A549 (cell line): ENCODE measurements at regions not wholly inside any gene's neighbourhood (a gene's known extent, or its start where the extent isn't known, plus 50 kb on each side); places are given as distances from the start of the nearest gene placed in this dataset.

Source experiments
- ATAC-seq, 2 experiments: fragments of 200-7000 bp in 1 of 2; fragments of >200 bp in 1 of 2; cut with Nextera tagmentation in 1 of 2; cut with Tn5 transposase in 1 of 2; 3 replicates each; pipeline versions ENCODE4 v1.8.0 to v1.9.1; 2018 to 2020; ENCODE audit warnings: mild to moderate bottlenecking in 1 of 2, moderate library complexity in 1 of 2
- CTCF ChIA-PET: fragments of 300-600 bp; sonication (Branson Sonifier 250); formaldehyde crosslinking; extraction: SDS; loops from one replicate; lab custom pipeline; 2021; ENCODE audit warnings: antibody characterized with exemption, inconsistent platforms; lab: Yijun Ruan, JAX
- POLR2A ChIA-PET: fragments of 350-600 bp; formaldehyde crosslinking; extraction: SDS; loops from one replicate; lab custom pipeline; 2021; ENCODE audit warnings: antibody characterized with exemption, inconsistent platforms; lab: Yijun Ruan, JAX
- DNase-seq, 2 experiments: peaks; one replicate each; pipeline versions ENCODE4 v3.0.0 to v3.0.0-alpha.2; 2011 to 2016; ENCODE audit warnings: low read depth in 1 of 2, low spot score in 1 of 2
- FAIRE-seq: peaks from 2 replicates; lab custom pipeline; 2011; peaks lifted over from hg19 to GRCh38; lab: Jason Lieb, UNC
- H3K27ac ChIP-seq, 2 experiments: fragments of >200 bp; sonication (Bioruptor Twin); formaldehyde crosslinking; 3 replicates each; pipeline ENCODE4 v1.5.1; 2016 to 2017
- H3K4me1 ChIP-seq: fragments of >200 bp; sonication (Bioruptor Twin); formaldehyde crosslinking; 3 replicates; pipeline ENCODE4 v1.6.1; 2016
- H3K4me2 ChIP-seq: fragments of >200 bp; sonication (Bioruptor Twin); formaldehyde crosslinking; 3 replicates; pipeline ENCODE4 v1.6.1; 2016
- H3K4me3 ChIP-seq: fragments of >200 bp; sonication (Bioruptor Twin); formaldehyde crosslinking; 3 replicates; pipeline ENCODE4 v1.5.1; 2016
- H3K9me3 ChIP-seq: fragments of >200 bp; sonication (Bioruptor Twin); formaldehyde crosslinking; 3 replicates; pipeline ENCODE4 v1.6.1; 2016
- CBX2 ChIP-seq: fragments of 200-600 bp; sonication (generic); IDR thresholded peaks from 2 replicates; pipeline ENCODE4 v1.6.1; 2016; ENCODE audit warnings: low read depth, mild to moderate bottlenecking, borderline replicate concordance
- CBX8 ChIP-seq: fragments of 200-600 bp; sonication (generic); IDR thresholded peaks from 2 replicates; pipeline ENCODE4 v1.6.1; 2016
- CEBPB ChIP-seq, 2 experiments: fragments of >200 bp in 1 of 2; sonication (Bioruptor Twin) in 1 of 2; formaldehyde crosslinking in 1 of 2; IDR thresholded peaks; 2 replicates each; pipeline ENCODE4 v1.6.1; 2012 to 2016
- CHD2 ChIP-seq: fragments of 150-350 bp; IDR thresholded peaks from 2 replicates; pipeline ENCODE4 v1.6.1; 2014; ENCODE audit warnings: low read length; ENCODE audit not compliant: partially characterized antibody
- EHMT2 ChIP-seq: fragments of 200-600 bp; sonication (generic); IDR thresholded peaks from 2 replicates; pipeline ENCODE4 v1.6.1; 2016; ENCODE audit warnings: antibody characterized with exemption, low read depth, mild to moderate bottlenecking, moderate library complexity
- ESRRA ChIP-seq: fragments of 150-350 bp; IDR thresholded peaks from 2 replicates; pipeline ENCODE4 v1.6.1; 2014; ENCODE audit warnings: mild to moderate bottlenecking, low read length, borderline replicate concordance
- FOXS1 ChIP-seq: fragments of 250-450 bp; sonication (Bioruptor Pico); IDR thresholded peaks from 2 replicates; pipeline ENCODE4 v1.5.0; 2020; ENCODE audit warnings: mild to moderate bottlenecking, moderate library complexity
- JUNB ChIP-seq: fragments of >200 bp; sonication (Bioruptor Twin); formaldehyde crosslinking; IDR thresholded peaks from 2 replicates; pipeline ENCODE4 v1.6.1; 2016
- KDM1A ChIP-seq: fragments of 200-600 bp; sonication (generic); IDR thresholded peaks from 2 replicates; pipeline ENCODE4 v1.6.1; 2016; ENCODE audit warnings: low read depth, mild to moderate bottlenecking
- KDM5A ChIP-seq: fragments of 200-600 bp; sonication (generic); IDR thresholded peaks from 2 replicates; pipeline ENCODE4 v1.6.1; 2016; ENCODE audit warnings: antibody characterized with exemption, mild to moderate bottlenecking
- MAFK ChIP-seq: fragments of 450-650 bp; IDR thresholded peaks from 2 replicates; pipeline ENCODE4 v1.6.1; 2014; ENCODE audit not compliant: partially characterized antibody
- MYC ChIP-seq: IDR thresholded peaks from 2 replicates; pipeline ENCODE4 v1.6.1; 2012; ENCODE audit warnings: mild to moderate bottlenecking, inconsistent platforms, low read length, improper control_type of control experiment, borderline replicate concordance
- NFE2L2 ChIP-seq: fragments of 150-350 bp; conservative IDR thresholded peaks from 2 replicates; pipeline ENCODE4 v1.6.1; 2014; ENCODE audit warnings: low read length
- NPAS2 ChIP-seq: fragments of 250-450 bp; sonication (Bioruptor Pico); IDR thresholded peaks from 2 replicates; pipeline ENCODE4 v1.8.0; 2022; ENCODE audit warnings: mild to moderate bottlenecking, moderate library complexity, borderline replicate concordance
- NR3C1 ChIP-seq: fragments of >200 bp; sonication (Bioruptor Twin); formaldehyde crosslinking; IDR thresholded peaks from 3 replicates; pipeline ENCODE4 v1.6.1; 2017
- POLR2A ChIP-seq: IDR thresholded peaks from 2 replicates; pipeline ENCODE4 v1.6.1; 2012; ENCODE audit warnings: mild to moderate bottlenecking, low read length
- RFX5 ChIP-seq: fragments of 450-650 bp; IDR thresholded peaks from 2 replicates; pipeline ENCODE4 v1.7.1; 2014; ENCODE audit warnings: antibody characterized with exemption, mild to moderate bottlenecking, moderate library complexity
- RNF2 ChIP-seq: fragments of 200-600 bp; sonication (generic); IDR thresholded peaks from 2 replicates; pipeline ENCODE4 v1.6.1; 2016; ENCODE audit warnings: low read depth, mild to moderate bottlenecking, antibody characterized with exemption, moderate library complexity, borderline replicate concordance
- SREBF2 ChIP-seq: fragments of 450-650 bp; IDR thresholded peaks from 2 replicates; pipeline ENCODE4 v1.6.1; 2014; ENCODE audit warnings: mild to moderate bottlenecking, moderate library complexity
- TFCP2L1 ChIP-seq: fragments of 250-450 bp; sonication (Bioruptor Pico); IDR thresholded peaks from 2 replicates; pipeline ENCODE4 v1.5.0; 2021; ENCODE audit warnings: mild to moderate bottlenecking
- TP53 ChIP-seq: fragments of 250-450 bp; sonication (Bioruptor Pico); IDR thresholded peaks from 2 replicates; pipeline ENCODE4 v1.5.0; 2021; ENCODE audit warnings: mild to moderate bottlenecking, moderate library complexity
- ZC3H11A ChIP-seq: fragments of 450-650 bp; IDR thresholded peaks from 2 replicates; pipeline ENCODE4 v1.6.1; 2014; ENCODE audit warnings: antibody characterized with exemption, mild to moderate bottlenecking
- ZFP36 ChIP-seq: fragments of 450-650 bp; IDR thresholded peaks from 2 replicates; pipeline ENCODE4 v1.6.1; 2014; ENCODE audit warnings: borderline replicate concordance; ENCODE audit not compliant: partially characterized antibody
- ZNF302 ChIP-seq: fragments of 250-450 bp; sonication (Bioruptor Pico); IDR thresholded peaks from 2 replicates; pipeline ENCODE4 v1.9.0; 2021; ENCODE audit warnings: inconsistent platforms, mild to moderate bottlenecking, moderate library complexity
- WGBS: methylation state at CpG from one replicate; pipeline ENCODE4 v1.1.6; 2017; ENCODE audit errors: missing lambda C conversion rate; 5-methylcytosine and 5-hydroxymethylcytosine counted together
- TF ChIP-seq, protein P1 (sequence below): fragments of 250-450 bp; sonication (Bioruptor Pico); IDR thresholded peaks from 2 replicates; pipeline ENCODE4 v1.5.0; 2020; ENCODE audit warnings: low read depth, mild to moderate bottlenecking, moderate library complexity
- TF ChIP-seq, protein P2 (sequence below): IDR thresholded peaks from 2 replicates; pipeline ENCODE4 v1.6.1; 2012; ENCODE audit warnings: low read depth, borderline replicate concordance
- TF ChIP-seq, protein P3 (sequence below): IDR thresholded peaks from 2 replicates; pipeline ENCODE4 v1.6.1; 2012
- TF ChIP-seq, protein P4 (sequence below): fragments of 450-650 bp; IDR thresholded peaks from 2 replicates; pipeline ENCODE4 v1.6.1; 2014; ENCODE audit warnings: antibody characterized with exemption
- TF ChIP-seq, protein P5 (sequence below): fragments of 150-350 bp; IDR thresholded peaks from 2 replicates; pipeline ENCODE4 v1.6.1; 2014; ENCODE audit warnings: low read depth, mild to moderate bottlenecking, low read length
- TF ChIP-seq, protein P6 (sequence below): fragments of >200 bp; sonication (Bioruptor Twin); formaldehyde crosslinking; IDR thresholded peaks from 3 replicates; pipeline ENCODE4 v1.5.1; 2016

DNA sequence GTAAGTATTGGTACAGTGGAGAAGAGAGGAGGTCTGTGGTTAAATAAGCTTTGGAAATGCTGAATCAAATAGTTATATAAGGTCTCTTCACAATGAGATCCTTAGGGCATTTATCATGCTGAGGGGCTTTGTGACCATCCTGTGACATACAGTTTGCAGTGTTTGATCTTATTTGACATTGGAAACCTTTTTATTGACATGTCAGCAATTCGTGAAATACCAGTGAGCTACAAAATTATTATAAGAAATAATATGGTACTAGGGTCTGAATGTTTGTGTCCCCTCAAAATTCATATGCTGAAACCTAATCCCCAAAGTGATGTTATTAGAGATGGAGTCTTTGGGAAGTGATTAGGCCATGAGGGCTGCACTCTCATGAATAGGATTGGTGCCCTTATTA lies 98.4 kb downstream of the MID1IP1 start:
- H3K4me3 ChIP-seq, result no peak overlapping the region
- H3K27ac ChIP-seq, result no peak overlapping the region
- no peak for FAIRE-seq
- TF ChIP-seq TFCP2L1 (CRISPR knock-in tag) (no peak), MAFK (peak; percentile 48)
- no peaks in the 10 kb centered on the region for H3K9me3 ChIP-seq
- POLR2A ChIA-PET, result no interaction called here
- WGBS, result 10% methylated on average over 1 of the region's 1 CpG
- no peak for ATAC-seq
- CTCF ChIA-PET, result interaction anchor here (0.6 kb wide), 1 partner anchor 260 kb away, joined by 3 read pairs; no protein-coding TSS in a partner anchor
- H3K4me2 ChIP-seq, result no peak overlapping the region
- no peaks in the 10 kb centered on the region for H3K4me1 ChIP-seq
- DNase-seq, result no peak

DNA sequence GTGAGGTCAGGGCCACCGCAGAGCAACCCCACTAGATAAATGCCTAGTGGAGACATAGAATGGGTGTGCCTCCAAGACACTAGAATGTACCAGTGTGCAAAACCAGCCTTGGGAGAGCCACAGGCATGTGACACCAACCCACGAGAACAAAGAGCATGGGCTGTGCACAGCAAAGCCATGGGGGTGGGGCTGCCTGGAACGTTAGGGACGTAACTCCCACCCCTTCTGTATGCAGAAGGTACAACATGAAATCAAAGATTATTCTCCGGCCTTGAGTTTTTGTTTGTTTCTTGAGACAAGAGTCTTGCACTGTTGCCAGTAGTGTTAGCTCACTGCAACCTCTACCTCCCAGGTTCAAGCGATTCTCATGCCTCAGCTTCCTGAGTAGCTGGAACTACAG lies 99.5 kb downstream of the MID1IP1 start:
- FAIRE-seq, result no peak
- WGBS, result 47% methylated on average over 6 of the region's 6 CpGs
- POLR2A ChIA-PET, result no interaction called here
- TF ChIP-seq TP53 (no peak), CHD2 (no peak), CEBPB (IDR thresholded peaks at IDR 0.05) (no peak), NR3C1 (no peak), NPAS2 (CRISPR knock-in tag) (no peak), KDM5A (no peak), NFE2L2 (no peak), ZC3H11A (no peak), FOXS1 (no peak), ZNF302 (CRISPR knock-in tag) (no peak), CBX8 (no peak), EHMT2 (no peak)
- TF ChIP-seq, protein P1, sequence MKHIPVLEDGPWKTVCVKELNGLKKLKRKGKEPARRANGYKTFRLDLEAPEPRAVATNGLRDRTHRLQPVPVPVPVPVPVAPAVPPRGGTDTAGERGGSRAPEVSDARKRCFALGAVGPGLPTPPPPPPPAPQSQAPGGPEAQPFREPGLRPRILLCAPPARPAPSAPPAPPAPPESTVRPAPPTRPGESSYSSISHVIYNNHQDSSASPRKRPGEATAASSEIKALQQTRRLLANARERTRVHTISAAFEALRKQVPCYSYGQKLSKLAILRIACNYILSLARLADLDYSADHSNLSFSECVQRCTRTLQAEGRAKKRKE, result no peak
- TF ChIP-seq, protein P2, sequence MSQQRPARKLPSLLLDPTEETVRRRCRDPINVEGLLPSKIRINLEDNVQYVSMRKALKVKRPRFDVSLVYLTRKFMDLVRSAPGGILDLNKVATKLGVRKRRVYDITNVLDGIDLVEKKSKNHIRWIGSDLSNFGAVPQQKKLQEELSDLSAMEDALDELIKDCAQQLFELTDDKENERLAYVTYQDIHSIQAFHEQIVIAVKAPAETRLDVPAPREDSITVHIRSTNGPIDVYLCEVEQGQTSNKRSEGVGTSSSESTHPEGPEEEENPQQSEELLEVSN, result no peak
- TF ChIP-seq, protein P3, sequence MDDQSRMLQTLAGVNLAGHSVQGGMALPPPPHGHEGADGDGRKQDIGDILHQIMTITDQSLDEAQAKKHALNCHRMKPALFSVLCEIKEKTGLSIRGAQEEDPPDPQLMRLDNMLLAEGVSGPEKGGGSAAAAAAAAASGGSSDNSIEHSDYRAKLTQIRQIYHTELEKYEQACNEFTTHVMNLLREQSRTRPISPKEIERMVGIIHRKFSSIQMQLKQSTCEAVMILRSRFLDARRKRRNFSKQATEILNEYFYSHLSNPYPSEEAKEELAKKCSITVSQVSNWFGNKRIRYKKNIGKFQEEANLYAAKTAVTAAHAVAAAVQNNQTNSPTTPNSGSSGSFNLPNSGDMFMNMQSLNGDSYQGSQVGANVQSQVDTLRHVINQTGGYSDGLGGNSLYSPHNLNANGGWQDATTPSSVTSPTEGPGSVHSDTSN, result no peak
- TF ChIP-seq, protein P4, sequence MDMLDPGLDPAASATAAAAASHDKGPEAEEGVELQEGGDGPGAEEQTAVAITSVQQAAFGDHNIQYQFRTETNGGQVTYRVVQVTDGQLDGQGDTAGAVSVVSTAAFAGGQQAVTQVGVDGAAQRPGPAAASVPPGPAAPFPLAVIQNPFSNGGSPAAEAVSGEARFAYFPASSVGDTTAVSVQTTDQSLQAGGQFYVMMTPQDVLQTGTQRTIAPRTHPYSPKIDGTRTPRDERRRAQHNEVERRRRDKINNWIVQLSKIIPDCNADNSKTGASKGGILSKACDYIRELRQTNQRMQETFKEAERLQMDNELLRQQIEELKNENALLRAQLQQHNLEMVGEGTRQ, result no peak
- TF ChIP-seq, protein P5, sequence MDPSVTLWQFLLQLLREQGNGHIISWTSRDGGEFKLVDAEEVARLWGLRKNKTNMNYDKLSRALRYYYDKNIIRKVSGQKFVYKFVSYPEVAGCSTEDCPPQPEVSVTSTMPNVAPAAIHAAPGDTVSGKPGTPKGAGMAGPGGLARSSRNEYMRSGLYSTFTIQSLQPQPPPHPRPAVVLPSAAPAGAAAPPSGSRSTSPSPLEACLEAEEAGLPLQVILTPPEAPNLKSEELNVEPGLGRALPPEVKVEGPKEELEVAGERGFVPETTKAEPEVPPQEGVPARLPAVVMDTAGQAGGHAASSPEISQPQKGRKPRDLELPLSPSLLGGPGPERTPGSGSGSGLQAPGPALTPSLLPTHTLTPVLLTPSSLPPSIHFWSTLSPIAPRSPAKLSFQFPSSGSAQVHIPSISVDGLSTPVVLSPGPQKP, result no peak
- no peaks in the 10 kb centered on the region for H3K4me1 ChIP-seq
- no peaks in the 10 kb centered on the region for H3K9me3 ChIP-seq
- no peak for DNase-seq
- H3K4me2 ChIP-seq, result no peak overlapping the region
- H3K27ac ChIP-seq, result no peak overlapping the region
- CTCF ChIA-PET, result no interaction called here
- no peak for ATAC-seq
- H3K4me3 ChIP-seq, result no peak overlapping the region

DNA sequence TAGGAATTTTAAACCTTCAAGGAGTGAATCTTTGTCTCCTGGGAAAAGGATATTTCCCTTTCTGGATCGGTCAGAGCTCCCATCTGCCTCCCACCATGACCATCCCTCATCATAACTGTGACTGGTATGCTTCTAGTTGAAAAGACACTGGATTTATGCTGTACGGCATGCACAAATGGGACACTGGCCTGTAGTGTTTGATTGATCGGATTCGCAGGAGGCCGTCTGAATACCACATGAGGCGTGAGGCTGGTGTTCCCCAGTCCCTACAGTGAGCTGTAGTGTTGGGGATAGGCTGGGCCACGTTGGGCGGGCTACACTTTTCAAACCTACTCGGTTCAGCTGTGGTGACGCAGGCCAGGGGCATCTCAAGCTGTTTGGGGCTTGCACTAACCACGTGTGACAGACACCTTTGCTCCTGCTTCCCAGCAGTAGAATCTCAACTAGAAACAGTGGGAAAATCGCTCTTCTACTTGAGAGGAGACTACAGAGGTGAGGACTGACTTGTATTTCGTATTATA lies 101.8 kb downstream of the MID1IP1 start:
- no peak for FAIRE-seq
- H3K4me2 ChIP-seq, result no peak overlapping the region
- H3K27ac ChIP-seq, result no peak overlapping the region
- ATAC-seq, result no peak
- TF ChIP-seq ESRRA, result no peak
- TF ChIP-seq MYC, result no peak
- TF ChIP-seq ZFP36, result no peak
- TF ChIP-seq, protein P6, sequence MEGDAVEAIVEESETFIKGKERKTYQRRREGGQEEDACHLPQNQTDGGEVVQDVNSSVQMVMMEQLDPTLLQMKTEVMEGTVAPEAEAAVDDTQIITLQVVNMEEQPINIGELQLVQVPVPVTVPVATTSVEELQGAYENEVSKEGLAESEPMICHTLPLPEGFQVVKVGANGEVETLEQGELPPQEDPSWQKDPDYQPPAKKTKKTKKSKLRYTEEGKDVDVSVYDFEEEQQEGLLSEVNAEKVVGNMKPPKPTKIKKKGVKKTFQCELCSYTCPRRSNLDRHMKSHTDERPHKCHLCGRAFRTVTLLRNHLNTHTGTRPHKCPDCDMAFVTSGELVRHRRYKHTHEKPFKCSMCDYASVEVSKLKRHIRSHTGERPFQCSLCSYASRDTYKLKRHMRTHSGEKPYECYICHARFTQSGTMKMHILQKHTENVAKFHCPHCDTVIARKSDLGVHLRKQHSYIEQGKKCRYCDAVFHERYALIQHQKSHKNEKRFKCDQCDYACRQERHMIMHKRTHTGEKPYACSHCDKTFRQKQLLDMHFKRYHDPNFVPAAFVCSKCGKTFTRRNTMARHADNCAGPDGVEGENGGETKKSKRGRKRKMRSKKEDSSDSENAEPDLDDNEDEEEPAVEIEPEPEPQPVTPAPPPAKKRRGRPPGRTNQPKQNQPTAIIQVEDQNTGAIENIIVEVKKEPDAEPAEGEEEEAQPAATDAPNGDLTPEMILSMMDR, result no peak
- TF ChIP-seq FOXS1, result no peak
- TF ChIP-seq KDM1A, result no peak
- no peak for TF ChIP-seq JUNB
- TF ChIP-seq KDM5A, result no peak
- no peak for TF ChIP-seq CEBPB (IDR thresholded peaks at IDR 0.05)
- TF ChIP-seq SREBF2, result no peak
- TF ChIP-seq POLR2A, result no peak
- TF ChIP-seq CBX2, result no peak
- TF ChIP-seq RFX5, result no peak
- TF ChIP-seq RNF2, result no peak
- TF ChIP-seq, all 56 proteins: peak for 0
- ChIA-PET CTCF (no interaction called here), POLR2A (no interaction called here)
- Histone ChIP-seq H3K9me3 (no peaks in the 10 kb centered on the region), H3K4me3 (no peak overlapping the region), H3K4me1 (no peaks in the 10 kb centered on the region)
- no peak for DNase-seq
- WGBS, result 47% methylated on average over 10 of the region's 13 CpGs
